Renal cortex interstitium (tissue), 11 donors: ENCODE measurements at regions not wholly inside any gene's neighbourhood (a gene's known extent, or its start where the extent isn't known, plus 50 kb on each side); places are given as distances from the start of the nearest gene placed in this dataset.

Experiments used
- DNase-seq, 11 donors: peaks; one replicate each; pipeline ENCODE4 v3.0.0-alpha.2; 2013; ENCODE audit warnings: low read depth in 9 of 11, low spot score in 4 of 11; ENCODE audit errors: extremely low read depth in 1 of 11

DNA sequence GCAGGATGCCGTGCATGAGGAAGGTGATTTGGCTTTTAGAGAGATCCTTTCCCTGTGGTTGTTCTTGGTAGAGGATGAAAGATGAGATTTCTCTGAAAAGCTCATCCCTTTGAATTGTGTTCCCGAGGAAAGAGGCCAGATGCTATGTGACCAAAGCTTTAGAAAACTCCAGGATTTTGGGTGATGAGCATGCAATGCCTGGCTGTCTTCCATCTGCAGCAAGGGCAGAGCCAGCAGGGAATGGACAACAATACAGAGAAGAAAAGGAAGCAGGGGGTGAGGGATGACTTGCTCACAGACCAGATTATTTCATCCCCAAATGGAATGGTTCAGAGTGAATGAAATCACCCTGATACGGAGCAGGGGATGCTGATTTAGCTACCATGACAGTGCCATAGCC lies 949.7 kb upstream of the EEF2KMT start:
- no peak for DNase-seq

DNA sequence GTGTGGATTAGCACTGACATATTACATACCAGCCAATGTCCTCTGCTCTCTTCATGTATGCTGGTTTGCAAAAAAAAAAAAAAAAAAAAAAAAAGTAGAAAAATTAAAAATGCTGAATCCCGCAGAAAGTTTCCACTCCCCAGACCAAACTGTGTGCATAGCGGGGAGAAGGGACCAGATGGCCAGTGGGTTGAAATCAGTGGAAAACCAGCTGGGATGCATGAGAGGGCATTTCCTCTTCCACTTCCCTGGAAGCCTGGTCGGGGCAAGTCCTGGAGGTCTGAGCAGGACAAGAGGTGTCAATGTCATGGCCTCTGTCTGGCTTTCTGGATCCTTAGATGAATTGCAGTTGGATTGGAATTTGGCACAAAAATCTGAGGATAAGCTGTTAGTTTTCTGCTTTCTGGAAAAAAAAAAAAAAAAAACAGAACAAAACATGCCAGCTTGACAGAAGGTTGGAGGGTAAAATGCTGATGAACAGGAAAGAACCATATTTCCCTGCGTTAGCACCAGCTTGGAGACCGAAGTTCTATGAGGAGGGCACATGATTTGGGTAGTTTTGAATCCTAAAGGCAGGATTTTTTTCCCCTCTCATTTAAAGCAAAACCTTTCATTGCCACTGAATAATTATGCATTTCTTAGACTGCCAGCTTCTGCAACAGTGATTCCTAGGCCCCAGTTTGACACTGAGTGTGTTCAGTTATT lies 941.5 kb upstream of the EEF2KMT start:
- DNase-seq: no peak

DNA sequence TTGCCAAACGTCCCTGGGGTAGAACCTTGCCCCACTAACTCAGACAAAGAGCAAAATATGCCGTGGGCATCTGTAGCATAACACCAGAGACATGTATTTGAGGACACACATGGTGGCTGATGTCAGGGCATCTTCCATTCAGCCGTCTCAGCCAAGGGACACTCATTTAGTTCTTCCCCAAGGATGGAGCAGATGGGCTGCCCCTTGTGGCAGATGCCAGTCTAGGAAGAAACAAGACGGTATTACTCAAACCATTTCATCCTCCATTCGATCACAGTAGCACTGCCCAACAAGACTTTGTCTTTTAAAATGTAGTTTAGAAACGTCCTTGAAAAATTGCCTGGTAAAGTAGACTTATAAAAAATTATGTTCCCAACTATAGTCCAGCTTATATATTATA lies 937.6 kb upstream of the EEF2KMT start:
- DNase-seq: no peak

DNA sequence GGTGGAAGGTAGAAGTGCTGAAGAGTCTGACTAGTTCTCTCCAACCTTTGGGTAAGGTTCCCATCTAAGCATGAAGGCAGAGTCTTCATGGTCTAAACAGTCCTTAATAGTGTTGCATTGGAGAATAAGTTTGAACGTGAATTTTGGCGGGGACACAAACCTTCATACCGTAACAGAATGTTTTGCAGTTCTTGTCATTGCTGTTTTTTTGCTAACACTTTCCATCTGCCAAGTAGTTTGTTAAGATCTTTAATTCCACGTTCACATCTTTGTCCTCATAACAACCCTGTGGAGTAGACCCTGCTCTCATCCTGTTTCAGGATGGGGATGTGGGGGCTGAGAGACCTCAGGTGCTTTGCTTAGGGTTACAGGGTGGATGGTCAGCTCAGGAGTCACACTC lies 936.9 kb upstream of the EEF2KMT start:
- DNase-seq: no peak

DNA sequence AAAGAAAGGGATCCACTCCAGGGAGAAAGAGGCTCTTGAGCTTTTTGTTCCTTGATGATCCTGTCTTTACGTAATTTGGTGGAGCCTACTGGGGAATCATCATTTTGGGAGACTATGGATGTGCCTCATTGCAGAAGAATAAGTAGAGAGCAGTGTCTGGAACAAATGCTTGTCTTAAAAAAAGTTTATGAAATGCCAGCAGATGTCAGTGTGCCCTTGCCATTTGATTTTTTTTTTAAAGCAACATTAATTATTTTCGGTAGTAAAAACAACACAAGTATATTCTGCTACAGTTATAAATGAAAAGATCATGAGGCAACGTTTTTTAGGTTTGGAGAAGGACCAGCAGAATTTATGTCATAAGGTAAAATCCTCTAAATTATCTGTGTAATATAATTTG lies 934.8 kb upstream of the EEF2KMT start:
- DNase-seq: no peak

DNA sequence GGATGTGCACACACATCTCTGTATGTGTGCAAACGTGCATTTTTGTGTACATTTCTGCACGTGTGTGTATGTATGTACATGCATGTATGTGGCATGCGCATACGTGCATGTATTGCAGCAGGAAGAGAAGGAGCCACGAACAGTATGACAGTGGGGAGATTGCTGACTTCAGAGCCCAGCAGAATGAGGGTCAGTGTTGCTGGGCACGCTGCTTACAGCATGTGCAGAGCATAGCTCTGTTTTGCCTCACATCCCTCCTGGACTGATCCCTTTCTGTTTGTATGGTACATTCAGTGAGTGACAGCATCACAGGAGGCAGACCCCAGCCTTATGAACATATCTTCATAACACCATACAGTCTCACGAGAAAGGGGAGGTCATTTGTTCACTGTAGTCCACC lies 934.0 kb upstream of the EEF2KMT start:
- DNase-seq: no peak

DNA sequence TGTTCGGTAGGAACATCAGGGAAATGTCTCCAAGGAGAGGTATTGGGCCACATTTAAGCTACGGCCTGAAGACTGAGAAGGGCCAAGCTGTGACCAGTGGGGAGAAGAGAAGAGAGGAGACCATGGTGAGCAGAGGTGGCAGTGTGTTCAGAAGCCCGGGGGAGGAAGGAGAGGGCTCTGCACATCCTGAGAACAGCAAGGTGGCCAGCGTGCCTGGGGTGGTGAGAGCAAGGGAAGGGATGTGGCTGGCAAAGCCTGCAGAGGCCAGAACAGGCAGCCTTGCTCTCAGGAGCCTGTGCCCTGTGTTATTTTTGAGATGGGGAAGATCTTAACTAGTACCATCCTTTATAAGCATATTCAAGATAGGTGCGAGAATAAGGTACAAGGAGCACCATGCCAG lies 933.5 kb upstream of the EEF2KMT start:
- DNase-seq: no peak

DNA sequence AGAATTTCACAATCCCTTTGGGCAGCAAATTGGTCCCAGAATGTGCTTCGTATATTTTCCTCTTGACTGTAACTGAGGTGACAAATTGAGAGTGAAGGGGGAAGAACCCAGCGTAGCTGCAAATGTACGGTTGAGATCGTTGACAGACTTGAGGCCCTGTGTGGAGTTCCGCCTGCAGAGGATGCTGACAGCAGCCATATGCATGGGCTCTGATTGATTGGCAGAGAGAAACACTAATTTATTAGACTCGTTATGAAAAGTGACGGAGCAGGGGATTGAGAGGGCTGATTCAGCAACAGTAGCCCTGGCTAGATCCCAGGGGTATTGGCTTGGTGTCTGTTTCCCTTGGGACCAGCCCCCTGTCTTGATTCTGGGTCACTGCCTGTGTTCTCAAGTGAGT lies 930.1 kb upstream of the EEF2KMT start:
- no peak for DNase-seq

DNA sequence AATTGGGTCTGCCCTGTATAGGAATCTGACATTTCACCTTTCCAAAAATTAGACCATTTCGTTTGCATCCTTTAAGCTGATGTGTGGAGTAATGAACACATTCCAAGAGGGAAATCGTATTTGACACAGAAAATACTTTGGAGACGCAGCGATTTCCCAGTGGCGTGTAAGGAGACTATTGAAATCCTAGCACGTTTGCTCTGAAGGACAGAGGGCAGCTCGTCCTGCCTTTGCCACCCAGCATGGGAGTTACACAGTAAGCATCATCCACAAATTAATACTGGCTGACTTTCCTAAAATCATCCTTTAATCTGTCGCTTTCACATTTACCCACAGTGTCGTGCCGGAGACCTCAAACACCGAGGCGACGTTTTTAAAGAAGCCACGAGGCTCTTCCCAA lies 925.9 kb upstream of the EEF2KMT start:
- no peak for DNase-seq

DNA sequence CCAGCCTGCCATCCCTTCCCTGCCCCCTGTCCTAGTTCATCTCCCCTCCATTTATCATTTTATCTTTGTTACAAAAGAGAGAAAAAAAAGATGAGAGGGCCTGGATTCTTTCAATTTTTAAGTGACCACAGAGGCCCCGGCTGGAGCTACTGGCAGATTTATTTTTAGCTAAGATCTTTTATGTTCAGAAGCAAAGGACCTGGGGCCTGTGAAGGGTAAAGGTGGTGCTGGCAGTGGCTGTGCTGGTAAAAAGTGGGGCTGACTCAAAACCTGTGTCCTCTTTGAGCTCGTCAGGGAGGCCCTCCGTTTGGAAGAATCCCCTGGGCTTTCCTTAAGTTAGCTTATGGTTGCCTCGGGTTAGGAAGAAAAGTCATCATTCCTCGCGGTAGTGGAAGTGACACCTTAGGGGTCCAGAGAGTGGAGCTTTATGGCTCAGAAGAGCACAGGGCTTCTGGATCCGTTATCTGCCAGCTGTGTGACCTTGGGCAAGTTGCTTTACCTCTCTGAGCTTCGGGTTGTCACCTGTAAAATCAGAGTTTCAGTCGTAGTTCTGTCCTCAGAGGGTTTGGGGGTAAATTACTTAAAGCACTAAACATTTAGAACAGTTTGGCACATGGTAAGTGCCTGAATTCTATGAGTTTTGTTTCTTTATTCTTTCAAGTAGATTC lies 923.8 kb upstream of the EEF2KMT start:
- DNase-seq: no peak

DNA sequence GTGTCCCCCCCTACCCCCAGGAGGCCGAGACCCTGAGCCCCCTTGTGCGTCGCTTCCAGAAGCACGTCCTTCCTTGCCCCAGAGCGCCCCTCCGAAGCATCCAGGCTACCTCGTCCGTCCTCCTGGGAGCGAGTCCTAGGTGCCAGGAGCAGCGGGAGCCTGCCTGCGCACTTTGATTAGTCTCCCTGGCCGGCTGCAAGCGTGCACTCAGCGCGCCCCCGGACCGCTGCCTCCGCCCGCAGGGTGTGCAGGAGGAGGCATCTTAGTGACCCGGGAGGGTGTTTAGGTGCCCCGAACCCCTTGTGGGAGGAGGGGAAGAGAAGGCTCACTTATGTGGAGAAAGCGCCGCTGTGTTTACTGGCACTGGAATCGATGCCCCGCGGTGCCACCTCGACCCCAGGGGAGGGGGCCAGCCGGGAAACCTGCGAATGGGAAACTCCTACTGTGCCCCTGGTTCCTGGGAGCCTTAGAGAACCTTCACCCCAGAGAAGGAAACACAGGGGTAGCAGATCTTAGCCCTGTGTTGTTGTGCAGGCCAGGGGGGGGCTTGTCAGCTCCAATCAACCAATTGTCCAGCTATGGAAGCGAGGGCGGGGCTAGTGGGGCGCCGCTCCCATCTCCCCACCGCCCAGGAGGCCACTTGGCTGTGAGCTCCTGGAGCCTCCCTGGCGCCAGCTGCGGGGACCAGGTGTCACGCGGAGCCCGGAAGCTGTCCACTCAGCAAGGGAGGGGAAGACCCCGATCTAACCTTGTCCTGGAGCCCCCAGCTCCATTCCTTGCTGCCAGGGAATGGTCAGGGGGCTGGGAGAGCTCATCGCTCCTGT lies 922.8 kb upstream of the EEF2KMT start:
- no peak for DNase-seq

DNA sequence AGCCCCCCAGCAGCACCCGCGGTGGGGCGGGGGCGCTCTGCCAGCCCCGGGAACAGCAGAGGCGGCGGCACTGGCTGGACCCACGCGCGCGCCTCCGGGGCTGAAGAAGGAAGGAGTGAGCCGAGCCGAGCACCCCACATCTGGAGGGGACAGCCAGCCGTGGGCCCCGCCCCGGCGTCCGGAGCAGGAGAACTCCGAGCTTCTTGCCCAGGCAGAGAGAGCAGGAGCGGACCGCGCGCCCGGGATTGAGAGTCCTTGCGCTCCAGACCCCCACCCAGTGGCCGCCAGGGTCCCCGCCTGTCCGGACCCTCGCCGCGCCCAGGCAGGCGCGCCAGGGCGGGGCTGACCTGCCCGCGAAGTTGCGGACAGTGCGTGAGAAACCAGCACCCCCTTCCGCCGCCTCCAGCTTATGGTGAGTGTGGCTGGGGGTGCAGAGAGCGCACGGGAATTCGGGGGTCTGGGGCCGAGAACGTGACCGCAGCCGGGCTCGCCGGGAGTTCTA lies 921.9 kb upstream of the EEF2KMT start:
- DNase-seq: no peak

DNA sequence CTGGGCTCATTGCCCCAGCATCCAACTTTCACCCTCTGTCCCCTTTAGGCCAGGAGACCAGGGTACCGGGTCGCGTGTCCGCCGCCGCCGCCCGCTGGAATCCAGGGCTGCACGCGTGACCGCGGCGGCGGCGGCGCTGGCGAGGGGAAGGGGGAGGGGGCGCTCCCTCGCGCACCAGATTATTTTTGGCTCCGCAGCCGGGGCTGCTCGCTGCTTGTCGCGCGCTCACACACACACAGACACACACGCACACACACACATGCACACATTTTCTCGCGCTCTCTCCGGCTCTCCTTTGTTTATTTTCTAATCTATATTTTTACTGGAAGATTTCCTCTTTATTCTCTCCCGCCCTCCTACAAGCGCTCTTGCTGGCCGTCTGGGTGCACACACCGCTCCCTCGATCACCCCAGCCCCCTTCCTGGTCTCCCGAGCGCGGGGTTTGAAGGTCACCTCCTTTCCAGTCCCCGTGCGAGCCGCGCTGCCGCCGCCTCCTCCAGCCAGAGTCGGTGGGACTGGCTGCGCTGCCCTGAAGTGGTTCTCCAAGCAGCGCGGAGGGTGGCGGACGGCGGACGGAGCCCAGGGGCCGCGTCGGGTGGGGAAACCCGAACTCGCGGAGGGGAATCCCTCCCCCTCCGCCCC lies 921.4 kb upstream of the EEF2KMT start:
- DNase-seq: peak in 1 of 11 donors; percentile 2

DNA sequence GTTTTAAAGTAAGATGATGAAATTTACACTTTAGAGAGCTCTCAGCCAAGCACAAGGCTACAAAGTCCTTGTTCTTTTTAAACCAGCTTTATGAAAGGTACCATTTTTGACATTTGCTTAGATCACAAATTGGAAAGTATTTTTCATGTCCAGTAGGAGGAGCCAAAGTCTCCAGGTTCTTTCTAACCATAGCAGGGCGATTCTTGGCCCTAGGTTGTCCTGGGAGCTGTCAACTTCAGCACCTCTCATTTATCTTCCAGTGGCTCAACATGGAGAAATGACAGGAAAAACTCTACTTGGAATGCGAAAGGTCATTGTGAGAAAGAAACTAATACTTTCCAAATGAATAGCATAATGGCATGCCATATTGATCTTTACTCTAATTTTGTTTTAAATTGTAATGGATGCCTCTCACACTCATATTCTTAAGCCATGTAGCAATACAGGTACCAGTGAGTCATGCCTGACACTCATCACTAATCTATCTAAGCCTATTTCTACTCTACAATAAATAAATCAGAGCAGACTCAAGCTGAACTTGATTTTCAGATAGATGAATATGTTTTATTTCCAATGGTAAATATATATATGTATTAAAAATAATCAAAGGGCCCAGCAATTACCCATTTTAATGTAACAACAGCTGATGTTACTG lies 919.1 kb upstream of the EEF2KMT start:
- DNase-seq: peak in 10 of 11 donors; percentile 9 to 49 (median 32)

DNA sequence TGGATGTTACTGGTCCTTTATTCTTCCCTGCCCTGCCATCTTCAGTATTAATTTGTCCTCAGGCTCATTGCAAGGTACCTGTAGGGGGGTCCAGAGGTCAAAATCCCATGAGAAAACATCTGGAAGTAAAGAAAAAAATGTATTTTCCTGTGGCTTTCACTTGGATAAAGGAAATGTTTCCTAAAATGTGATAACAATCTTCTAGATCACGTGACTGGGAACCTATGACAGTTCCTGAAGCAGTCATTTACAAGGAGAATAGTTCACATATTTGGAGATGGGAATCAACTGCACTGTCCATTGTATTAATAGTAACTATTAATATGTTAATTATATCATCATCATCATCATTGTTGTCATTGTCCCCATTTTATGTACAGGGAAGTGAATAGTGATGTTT lies 915.1 kb upstream of the EEF2KMT start:
- no peak for DNase-seq

DNA sequence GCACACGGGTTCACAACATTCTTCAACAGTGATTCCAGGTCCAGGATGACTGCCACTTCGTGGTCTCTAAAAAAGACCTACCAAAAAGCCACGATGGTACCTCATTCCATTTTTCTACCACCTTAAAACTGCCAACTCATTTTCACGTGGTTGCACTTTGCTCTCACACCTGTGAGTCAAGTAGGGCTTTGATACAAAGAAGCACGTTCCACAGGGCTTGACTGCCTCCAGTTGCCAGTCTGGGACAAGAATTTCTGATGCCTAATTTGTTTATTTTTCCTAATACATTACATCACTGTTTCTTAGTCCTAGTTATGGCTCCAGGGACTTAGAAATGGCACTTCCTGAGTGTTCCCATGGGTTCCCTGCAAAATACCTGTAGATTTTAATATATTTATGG lies 911.6 kb upstream of the EEF2KMT start:
- DNase-seq: no peak

DNA sequence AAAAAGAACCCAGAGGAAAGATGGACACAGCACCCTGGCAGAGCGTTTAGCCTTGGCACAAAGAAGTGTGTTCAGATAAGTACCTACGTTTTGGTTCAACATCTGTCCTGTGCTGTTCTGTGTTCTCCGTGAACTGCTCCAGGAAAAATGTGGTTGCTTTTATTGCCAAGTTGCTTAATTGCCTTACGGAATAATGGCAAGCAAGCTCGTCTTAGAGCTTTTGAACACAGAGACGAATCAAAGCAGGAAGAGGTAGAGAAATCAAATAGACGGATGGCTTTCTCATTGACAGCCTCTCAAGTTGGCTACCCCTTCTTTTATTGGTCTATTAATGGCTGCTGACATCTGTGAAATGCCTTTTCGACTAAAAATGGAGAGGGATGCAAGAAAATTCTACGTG lies 911.1 kb upstream of the EEF2KMT start:
- DNase-seq: no peak

DNA sequence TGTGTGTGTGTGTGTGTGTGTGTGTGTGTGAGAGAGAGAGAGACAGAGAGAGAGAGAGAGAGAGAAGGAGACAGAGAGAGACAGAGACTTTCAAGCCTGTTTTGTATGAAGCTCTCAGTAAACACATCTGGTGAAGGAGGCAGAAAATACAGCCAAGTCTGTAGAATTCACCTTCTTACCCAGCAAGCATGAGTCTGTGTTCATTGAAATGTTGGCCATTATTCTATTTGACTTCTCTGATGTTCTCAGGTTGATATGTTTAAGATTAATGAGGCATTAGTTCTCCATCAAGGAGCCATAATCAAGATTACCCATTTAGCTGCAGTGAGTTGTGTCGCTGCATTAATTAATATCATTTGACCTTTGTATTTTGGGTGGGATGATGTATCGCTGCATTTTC lies 895.8 kb upstream of the EEF2KMT start:
- no peak for DNase-seq

DNA sequence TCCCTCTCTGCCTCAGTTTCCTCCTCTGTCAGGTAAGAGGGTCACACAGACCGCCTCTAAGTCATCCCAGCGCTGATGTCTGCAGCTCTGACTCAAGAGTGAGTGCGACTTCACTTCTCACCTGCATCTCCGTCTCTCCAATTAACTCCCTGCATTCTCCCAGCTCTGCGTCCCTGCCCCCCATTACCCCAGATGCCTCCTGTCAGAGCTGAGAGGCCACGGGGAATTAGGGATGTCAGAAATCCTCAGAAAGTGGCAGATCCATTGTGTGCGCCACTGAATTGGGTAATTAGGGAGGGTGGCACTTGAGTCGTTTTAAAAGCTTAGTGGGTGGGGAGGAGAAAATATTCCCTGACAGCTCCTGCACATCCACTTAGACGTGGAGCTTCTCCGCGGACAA lies 885.4 kb upstream of the EEF2KMT start:
- DNase-seq: no peak
